UCSD-AML1 (cell line): ENCODE measurements at regions not wholly inside any gene's neighbourhood (a gene's known extent, or its start where the extent isn't known, plus 50 kb on each side); places are given as distances from the start of the nearest gene placed in this dataset.
A peak's percentile ranks its signal among the peaks of the same experiment; 100 is the strongest.

Source experiments
- DNase-seq: peaks from one replicate; lab custom pipeline; 2025; ENCODE audit not compliant: unreplicated experiment; lab: John Stamatoyannopoulos, UW

- DNase-seq, result no peak
Observed at GRCh38 chr3:83092521-83093221, 1331.2 kb upstream of the GBE1 start.

- no peak for DNase-seq
Observed at GRCh38 chr3:83076041-83076440, 1314.6 kb upstream of the GBE1 start.

GRCh38 chr3:83074485-83074884 lies 1313.0 kb upstream of the GBE1 start:
- DNase-seq, result no peak

GRCh38 chr3:83065851-83066460 lies 1304.5 kb upstream of the GBE1 start:
- DNase-seq, result no peak

GRCh38 chr3:83063446-83063845 lies 1302.0 kb upstream of the GBE1 start:
- DNase-seq, result no peak

- no peak for DNase-seq
Observed at GRCh38 chr3:83048556-83048955, 1287.1 kb upstream of the GBE1 start.

- DNase-seq, result no peak
Observed at GRCh38 chr3:83039422-83039821, 1278.0 kb upstream of the GBE1 start.

- no peak for DNase-seq
Observed at GRCh38 chr3:83035704-83036010, 1274.2 kb upstream of the GBE1 start.

- peak; percentile 6 for DNase-seq
Observed at GRCh38 chr3:83034806-83035703, 1273.6 kb upstream of the GBE1 start.

- DNase-seq, result no peak
Observed at GRCh38 chr3:83033133-83033532, 1271.7 kb upstream of the GBE1 start.

GRCh38 chr3:83023086-83023485 lies 1261.6 kb upstream of the GBE1 start:
- DNase-seq, result no peak

GRCh38 chr3:83011481-83011880 lies 1250.0 kb upstream of the GBE1 start:
- no peak for DNase-seq

GRCh38 chr3:83003917-83004316 lies 1242.5 kb upstream of the GBE1 start:
- DNase-seq, result no peak

GRCh38 chr3:83002869-83003445 lies 1241.5 kb upstream of the GBE1 start:
- no peak for DNase-seq

GRCh38 chr3:82999777-83000176 lies 1238.3 kb upstream of the GBE1 start:
- DNase-seq, result no peak

GRCh38 chr3:82978368-82978767 lies 1216.9 kb upstream of the GBE1 start:
- DNase-seq, result no peak

GRCh38 chr3:82977871-82978270 lies 1216.4 kb upstream of the GBE1 start:
- no peak for DNase-seq

GRCh38 chr3:82973791-82974190 lies 1212.3 kb upstream of the GBE1 start:
- DNase-seq, result no peak

GRCh38 chr3:82960379-82960778 lies 1198.9 kb upstream of the GBE1 start:
- DNase-seq, result no peak

- DNase-seq, result no peak
Observed at GRCh38 chr3:82957696-82958095, 1196.3 kb upstream of the GBE1 start.

GRCh38 chr3:82957079-82957478 lies 1195.6 kb upstream of the GBE1 start:
- DNase-seq, result no peak

GRCh38 chr3:82954486-82954885 lies 1193.0 kb upstream of the GBE1 start:
- no peak for DNase-seq
